ELF-1 (cell line): ENCODE measurements at regions not wholly inside any gene's neighbourhood (a gene's known extent, or its start where the extent isn't known, plus 50 kb on each side); places are given as distances from the start of the nearest gene placed in this dataset.
"Not testable (repeated sequence)": the region's sequence is repeated elsewhere in the genome, so short reads cannot be mapped to it uniquely, and the experiment has no call there.

Experiments
- DNase-seq: peaks from one replicate; pipeline ENCODE4 v3.0.0-alpha.2; 2016; ENCODE audit warnings: low read depth, low spot score

DNA sequence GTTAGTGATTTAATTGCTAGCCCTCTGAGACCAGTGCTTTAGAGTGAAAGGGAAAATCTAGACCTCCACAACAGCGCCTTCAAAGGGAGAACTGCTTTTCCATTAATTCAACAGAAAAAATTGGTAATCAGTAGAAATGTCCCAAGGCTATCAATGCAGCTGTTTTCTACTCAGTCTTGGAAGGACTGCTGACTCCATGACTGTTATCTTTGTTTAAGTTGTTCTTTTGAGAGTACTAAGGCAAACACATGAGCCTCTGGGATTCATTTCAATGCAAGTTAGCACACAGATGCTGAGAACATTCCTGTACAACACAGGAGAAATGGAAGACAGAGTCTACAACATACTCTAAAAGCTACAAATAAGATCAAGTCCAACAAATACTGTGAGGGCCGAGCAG, 301.7 kb upstream of the PTCHD4 start:
- no peak for DNase-seq

DNA sequence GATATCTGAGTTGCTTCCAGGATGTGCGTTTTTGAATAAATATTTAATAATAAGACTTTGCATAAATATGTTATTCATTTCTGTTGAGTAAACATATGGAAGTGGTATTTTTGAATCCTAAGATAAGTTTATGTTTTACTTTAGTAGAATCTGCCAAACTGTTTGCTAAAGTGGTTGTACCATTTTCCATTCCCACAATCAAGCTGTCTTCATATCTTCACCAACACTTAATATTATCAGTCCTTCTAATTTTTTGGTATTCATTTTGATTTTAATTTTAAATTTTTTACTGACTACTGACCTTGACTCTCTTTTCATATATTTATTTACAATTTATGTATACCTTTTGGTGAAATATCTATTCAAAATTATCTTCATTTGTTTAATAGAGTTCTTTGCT, 293.9 kb upstream of the PTCHD4 start:
- DNase-seq, result no peak

GRCh38 chr6:48403587-48403986, 292.6 kb upstream of the PTCHD4 start:
- no peak for DNase-seq

- DNase-seq, result no peak
Observed at GRCh38 chr6:48401016-48401415, 290.0 kb upstream of the PTCHD4 start.

DNA sequence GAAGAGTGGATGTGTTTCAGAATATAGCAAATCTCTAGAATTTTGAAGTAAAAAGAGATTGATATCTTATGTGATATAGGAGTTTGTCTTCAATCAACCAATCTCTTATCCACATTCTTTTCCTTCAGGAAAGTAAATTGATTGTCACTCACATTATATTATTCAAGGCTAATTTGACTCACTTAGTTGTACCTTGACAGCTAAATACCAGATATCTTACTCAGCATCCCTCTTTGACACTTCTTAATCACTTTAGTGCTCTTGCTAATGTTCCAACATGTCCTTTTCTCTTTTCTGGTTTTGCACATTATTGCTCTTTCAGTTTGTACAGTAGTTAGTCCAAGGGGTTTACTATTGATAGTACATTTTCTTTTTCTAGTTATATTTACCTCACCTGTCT, 286.9 kb upstream of the PTCHD4 start:
- DNase-seq, result no peak

DNA sequence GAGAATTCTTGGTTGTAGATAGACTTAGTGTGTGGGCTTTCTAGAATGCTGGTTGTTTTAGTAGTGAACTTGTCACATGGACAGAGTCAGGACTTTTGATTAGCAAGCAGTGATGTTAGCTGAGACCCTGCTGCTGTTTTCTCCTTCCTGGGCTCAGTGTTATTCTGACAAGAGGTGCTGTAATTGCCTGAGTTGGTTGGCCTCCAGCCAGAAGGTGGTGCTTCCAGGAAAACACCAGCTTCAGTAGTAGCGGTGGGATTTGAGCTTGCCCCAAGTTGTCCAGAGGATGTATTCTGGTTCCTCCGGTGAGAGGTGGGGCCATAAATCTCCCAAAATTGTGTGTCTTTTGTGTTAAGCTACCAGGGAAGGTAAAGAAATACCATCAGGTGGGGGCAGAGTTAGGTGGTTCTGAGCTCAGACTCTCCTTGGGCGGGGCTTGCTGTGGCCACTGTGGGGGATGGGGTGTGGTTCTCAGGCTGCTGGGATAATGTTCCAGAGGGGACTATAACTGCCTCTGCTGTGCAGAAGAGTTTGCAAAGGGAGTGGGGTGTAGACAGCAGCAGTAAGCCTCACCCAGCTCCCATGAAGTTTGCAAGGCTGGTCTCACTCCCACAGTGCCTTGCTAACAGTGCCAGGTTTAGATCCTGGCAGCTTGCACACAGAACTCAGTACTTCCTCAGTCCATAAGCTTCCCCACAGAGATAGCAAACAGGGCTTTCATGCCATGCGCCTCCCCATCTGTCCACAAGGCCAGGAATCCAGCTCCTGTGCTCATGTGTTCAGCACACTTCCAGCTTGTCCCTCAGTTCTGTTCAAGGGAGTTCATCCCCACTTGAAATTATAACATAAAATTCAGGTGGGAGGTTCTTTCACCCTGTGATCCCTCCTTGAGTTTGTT, 278.4 kb upstream of the PTCHD4 start:
- no peak for DNase-seq

DNA sequence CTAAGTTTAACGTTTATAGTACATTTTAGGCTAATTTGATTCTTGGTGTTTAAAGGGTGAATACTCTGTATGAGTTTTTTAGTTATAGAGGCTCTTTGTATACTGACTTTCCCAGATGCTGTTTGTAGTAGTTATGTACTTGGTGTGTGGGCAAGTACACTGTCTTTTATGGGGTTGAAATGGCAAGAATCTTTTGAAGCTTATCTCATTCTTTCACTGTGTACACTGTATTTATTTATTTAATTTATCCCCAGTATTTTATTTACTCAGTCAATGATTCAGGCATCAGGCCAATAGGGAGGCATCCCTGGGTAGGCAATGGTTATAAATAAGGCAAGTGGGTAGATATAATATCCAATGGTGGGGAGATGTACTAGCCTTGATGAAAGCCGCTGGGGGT, 277.0 kb upstream of the PTCHD4 start:
- DNase-seq, result no peak

GRCh38 chr6:48378884-48379407, 267.9 kb upstream of the PTCHD4 start:
- no peak for DNase-seq

GRCh38 chr6:48377115-48377514, 266.1 kb upstream of the PTCHD4 start:
- no peak for DNase-seq

- DNase-seq, result not testable (repeated sequence)
Observed at GRCh38 chr6:48371226-48371625, 260.2 kb upstream of the PTCHD4 start.

- no peak for DNase-seq
Observed at GRCh38 chr6:48369100-48369499, 258.1 kb upstream of the PTCHD4 start.

- no peak for DNase-seq
Observed at GRCh38 chr6:48325701-48326100, 214.7 kb upstream of the PTCHD4 start.

GRCh38 chr6:48318670-48319069, 207.7 kb upstream of the PTCHD4 start:
- DNase-seq, result no peak

- DNase-seq, result no peak
Observed at GRCh38 chr6:48315915-48316314, 204.9 kb upstream of the PTCHD4 start.

DNA sequence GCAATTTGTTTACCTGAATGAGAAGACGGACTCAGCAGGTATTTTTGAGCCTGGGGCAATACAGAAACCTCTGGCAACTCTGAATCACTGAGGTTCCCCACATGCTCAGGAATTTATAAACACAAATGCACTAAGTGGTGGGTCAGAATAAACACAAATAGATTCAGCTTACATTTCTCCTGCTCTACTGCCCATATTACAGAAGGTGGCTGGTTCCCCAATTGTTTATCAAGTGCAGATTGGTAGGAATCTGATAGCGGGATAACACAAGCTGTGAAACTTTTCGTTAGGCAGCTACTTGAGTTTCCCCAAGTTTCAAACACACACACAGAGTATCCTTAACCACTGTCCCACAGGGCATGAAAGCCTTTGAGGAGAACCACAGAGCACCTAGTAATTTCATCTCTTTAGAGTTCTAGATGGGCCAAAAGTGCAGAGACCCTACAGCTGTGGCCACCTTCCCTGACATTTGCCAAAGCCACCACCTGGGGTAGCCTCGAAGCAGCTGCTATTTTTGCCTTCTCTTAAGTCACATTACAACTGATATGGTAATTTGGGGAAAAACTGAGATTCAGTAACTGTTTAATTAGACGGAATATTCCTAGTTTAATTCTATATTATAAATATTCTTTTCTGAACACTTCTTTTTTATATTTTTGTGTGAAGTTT, 204.2 kb upstream of the PTCHD4 start:
- DNase-seq, result no peak

- no peak for DNase-seq
Observed at GRCh38 chr6:48311301-48311700, 200.3 kb upstream of the PTCHD4 start.

GRCh38 chr6:48307573-48307972, 196.6 kb upstream of the PTCHD4 start:
- no peak for DNase-seq

DNA sequence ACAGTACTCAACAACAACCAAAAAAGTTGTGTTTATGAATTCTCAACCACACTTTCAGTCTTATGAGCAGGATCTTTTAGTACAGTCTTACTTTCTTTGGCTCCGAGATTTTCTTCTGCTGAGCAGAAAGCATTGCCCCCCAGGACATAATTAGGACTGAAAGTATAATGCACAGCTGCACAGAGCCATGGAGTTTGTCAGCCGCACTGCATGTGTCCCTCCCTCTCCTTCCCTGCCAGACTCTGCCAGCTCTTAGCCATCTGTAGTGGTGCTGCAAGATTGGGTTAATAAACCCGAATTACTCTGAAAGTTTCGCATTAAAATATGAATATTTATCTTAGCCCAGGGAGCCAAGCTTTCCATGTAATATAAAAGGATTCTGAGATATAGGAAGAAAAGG, 179.6 kb upstream of the PTCHD4 start:
- DNase-seq, result no peak

- no peak for DNase-seq
Observed at GRCh38 chr6:48289841-48290240, 178.8 kb upstream of the PTCHD4 start.

- DNase-seq, result no peak
Observed at GRCh38 chr6:48281217-48281616, 170.2 kb upstream of the PTCHD4 start.

GRCh38 chr6:48280035-48280620, 169.1 kb upstream of the PTCHD4 start:
- no peak for DNase-seq

GRCh38 chr6:48278261-48278660, 167.3 kb upstream of the PTCHD4 start:
- DNase-seq, result no peak

- DNase-seq, result no peak
Observed at GRCh38 chr6:48272518-48272917, 161.5 kb upstream of the PTCHD4 start.
